NT2/D1 (cell line): ENCODE measurements at regions not wholly inside any gene's neighbourhood (a gene's known extent, or its start where the extent isn't known, plus 50 kb on each side); places are given as distances from the start of the nearest gene placed in this dataset.

Source experiments
- SUZ12 ChIP-seq: IDR thresholded peaks from 2 replicates; pipeline ENCODE4 v1.6.1; 2011; ENCODE audit not compliant: insufficient read length, insufficient read depth; ENCODE audit errors: extremely low read depth
- YY1 ChIP-seq: IDR thresholded peaks from 2 replicates; pipeline ENCODE4 v1.6.1; 2011; ENCODE audit not compliant: insufficient read length, insufficient read depth

DNA sequence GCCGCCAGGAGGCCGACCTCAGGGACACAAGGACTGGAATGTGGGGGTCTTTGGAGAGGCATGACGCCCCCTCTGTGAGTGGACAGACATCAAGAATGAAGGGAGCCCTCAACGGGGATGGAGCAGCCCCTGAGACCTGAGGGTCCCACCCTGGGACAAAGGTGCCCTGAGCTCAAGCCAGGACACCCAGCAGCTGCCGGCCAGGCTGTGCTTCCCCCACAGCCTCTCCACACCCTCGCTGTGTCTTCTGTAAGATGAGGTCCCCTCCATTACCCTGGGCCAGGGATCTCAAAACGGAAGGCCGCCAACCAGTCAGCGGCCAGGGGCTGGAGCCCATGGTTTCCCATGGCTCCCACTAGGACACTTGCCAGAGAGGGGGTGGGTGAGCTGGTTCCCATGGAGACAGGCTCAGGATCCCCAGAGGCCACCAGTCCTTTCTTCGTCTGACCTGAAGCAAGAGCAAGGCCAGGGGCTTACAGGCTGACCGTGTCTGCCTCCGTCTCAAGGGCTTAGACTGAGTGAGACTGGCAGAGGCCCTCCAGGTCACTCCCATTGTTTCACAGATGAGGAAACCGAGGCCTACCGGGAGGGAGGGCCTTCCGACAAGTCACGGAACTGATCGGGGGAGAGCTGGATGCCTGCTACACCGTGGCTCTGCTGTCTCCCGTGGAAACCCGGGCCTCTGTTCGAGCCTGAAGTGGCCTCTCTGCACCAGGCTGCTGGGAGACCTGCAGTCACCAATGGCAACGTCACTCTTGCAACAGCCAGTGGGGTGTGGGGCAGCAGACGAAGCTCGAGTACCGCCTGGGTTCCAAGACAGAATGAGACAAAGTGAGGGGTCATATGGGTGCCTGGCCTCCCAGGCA lies 91.7 kb upstream of the DIO3 start:
- TF ChIP-seq YY1 (no peak), SUZ12 (no peak)
